Colonic mucosa (tissue), 4 donors: ENCODE measurements at regions not wholly inside any gene's neighbourhood (a gene's known extent, or its start where the extent isn't known, plus 50 kb on each side); places are given as distances from the start of the nearest gene placed in this dataset.
"Not testable (repeated sequence)": the region's sequence is repeated elsewhere in the genome, so short reads cannot be mapped to it uniquely, and the experiment has no call there.

Experiments used
- DNase-seq: peaks from one replicate; pipeline ENCODE4 v3.0.0-alpha.2; 2020
- H3K27ac ChIP-seq: fragments of 200-600 bp; one replicate; pipeline ENCODE4 v1.8.0; 2021
- H3K27me3 ChIP-seq: fragments of 200-600 bp; one replicate; pipeline ENCODE4 v1.8.0; 2021
- H3K36me3 ChIP-seq: fragments of 200-600 bp; one replicate; pipeline ENCODE4 v1.8.0; 2021
- H3K4me1 ChIP-seq: fragments of 200-600 bp; one replicate; pipeline ENCODE4 v1.8.0; 2021; ENCODE audit warnings: mild to moderate bottlenecking
- H3K4me3 ChIP-seq: fragments of 200-600 bp; one replicate; pipeline ENCODE4 v1.8.0; 2021
- H3K9ac ChIP-seq, 2 donors: one replicate each; pipeline ENCODE4 v1.7.0; 2013; ENCODE audit warnings: control low read depth in 2 of 2, low read depth in 2 of 2, low read length in 2 of 2
- H3K9me3 ChIP-seq: fragments of 200-600 bp; one replicate; pipeline ENCODE4 v1.8.0; 2021
- CTCF ChIP-seq: fragments of 200-600 bp; IDR thresholded peaks from one replicate; pipeline ENCODE4 v1.8.0; 2022; ENCODE audit warnings: antibody characterized with exemption, mild to moderate bottlenecking
- intact Hi-C: fragments of 100-400 bp; cut with DNase I; formaldehyde crosslinking; loops from one replicate; pipeline ENCODE4 v1.14.1; 2022
- donor health status: healthy.
- donor health status: DM: no; HTN: no; CAD: no.
- donor health status: DM: no; HTN: no; CAD: no.

- no peak for DNase-seq
- Histone ChIP-seq H3K27ac (no peak overlapping the region), H3K27me3 (no peaks in the 10 kb centered on the region), H3K4me1 (no peaks in the 10 kb centered on the region), H3K9ac (no peak overlapping the region), H3K36me3 (no peaks in the 10 kb centered on the region), H3K9me3 (no peaks in the 10 kb centered on the region), H3K4me3 (no peak overlapping the region)
- intact Hi-C loops = no loop called here
- no peak for TF ChIP-seq CTCF
Measured at GRCh38 chr1:181179987-181180365, 91.5 kb downstream of the IER5 start.

GRCh38 chr1:181180407-181181031 is 92.0 kb downstream of the IER5 start:
- no peaks in the 10 kb centered on the region for H3K9me3 ChIP-seq
- TF ChIP-seq CTCF = no peak
- no peak overlapping the region for H3K27ac ChIP-seq
- DNase-seq = no peak
- no peak overlapping the region for H3K4me3 ChIP-seq
- H3K27me3 ChIP-seq = no peaks in the 10 kb centered on the region
- H3K36me3 ChIP-seq = no peaks in the 10 kb centered on the region
- no peaks in the 10 kb centered on the region for H3K4me1 ChIP-seq
- intact Hi-C loops = no loop called here
- H3K9ac ChIP-seq = no peak overlapping the region

- Histone ChIP-seq H3K4me1 (no peaks in the 10 kb centered on the region), H3K36me3 (no peaks in the 10 kb centered on the region), H3K9ac (no peak overlapping the region), H3K27me3 (no peaks in the 10 kb centered on the region), H3K9me3 (no peaks in the 10 kb centered on the region), H3K27ac (no peak overlapping the region), H3K4me3 (no peak overlapping the region)
- no peak for DNase-seq
- no peak for TF ChIP-seq CTCF
- intact Hi-C loops = no loop called here
Measured at GRCh38 chr1:181181792-181182585, 93.5 kb downstream of the IER5 start.

GRCh38 chr1:181184621-181185020 is 96.1 kb downstream of the IER5 start:
- no peak overlapping the region for H3K27ac ChIP-seq
- H3K36me3 ChIP-seq = no peaks in the 10 kb centered on the region
- DNase-seq = no peak
- no peaks in the 10 kb centered on the region for H3K4me1 ChIP-seq
- H3K27me3 ChIP-seq = no peaks in the 10 kb centered on the region
- no peak for TF ChIP-seq CTCF
- H3K9me3 ChIP-seq = no peaks in the 10 kb centered on the region
- no peak overlapping the region for H3K9ac ChIP-seq
- H3K4me3 ChIP-seq = no peak overlapping the region
- intact Hi-C loops = no loop called here

GRCh38 chr1:181185461-181185860 is 97.0 kb downstream of the IER5 start:
- H3K27me3 ChIP-seq = no peaks in the 10 kb centered on the region
- H3K9ac ChIP-seq = no peak overlapping the region
- no peak for DNase-seq
- H3K36me3 ChIP-seq = no peaks in the 10 kb centered on the region
- intact Hi-C loops = no loop called here
- H3K4me3 ChIP-seq = no peak overlapping the region
- H3K27ac ChIP-seq = no peak overlapping the region
- H3K9me3 ChIP-seq = no peaks in the 10 kb centered on the region
- TF ChIP-seq CTCF = no peak
- H3K4me1 ChIP-seq = no peaks in the 10 kb centered on the region

GRCh38 chr1:181186133-181186532 is 97.6 kb downstream of the IER5 start:
- H3K4me3 ChIP-seq, intact Hi-C loops, H3K4me1 ChIP-seq, H3K27me3 ChIP-seq, H3K9me3 ChIP-seq, H3K9ac ChIP-seq, H3K27ac ChIP-seq, DNase-seq, H3K36me3 ChIP-seq: not testable (repeated sequence)
